GM23338 (cell line): ENCODE measurements at regions not wholly inside any gene's neighbourhood (a gene's known extent, or its start where the extent isn't known, plus 50 kb on each side); places are given as distances from the start of the nearest gene placed in this dataset.

Experiments used
- CREB1 ChIP-seq: fragments of 250-450 bp; sonication (Bioruptor Pico); IDR thresholded peaks from 2 replicates; pipeline ENCODE4 v1.5.0; 2020; ENCODE audit warnings: low read depth, mild to moderate bottlenecking, moderate library complexity
- EZH2 ChIP-seq: fragments of 200-600 bp; sonication (generic); IDR thresholded peaks from one replicate; pipeline ENCODE4 v1.8.0; 2017; ENCODE audit warnings: antibody characterized with exemption, mild to moderate bottlenecking, low read depth; ENCODE audit not compliant: unreplicated experiment
- EZH2phosphoT487 ChIP-seq: fragments of 200-600 bp; sonication (generic); IDR thresholded peaks from one replicate; pipeline ENCODE4 v1.8.1; 2018; ENCODE audit warnings: antibody characterized with exemption; ENCODE audit not compliant: unreplicated experiment
- JUNB ChIP-seq: IDR thresholded peaks from one replicate; pipeline ENCODE4 v1.6.1; 2016; ENCODE audit warnings: antibody characterized with exemption; ENCODE audit not compliant: unreplicated experiment
- NANOG ChIP-seq: IDR thresholded peaks from 2 replicates; pipeline ENCODE4 v1.6.1; 2016; ENCODE audit warnings: antibody characterized with exemption, borderline replicate concordance
- POLR2AphosphoS5 ChIP-seq: IDR thresholded peaks from 2 replicates; pipeline ENCODE4 v1.6.1; 2016; ENCODE audit warnings: antibody characterized with exemption, low read depth
- ZNF331 ChIP-seq: fragments of 250-450 bp; sonication (Bioruptor Pico); IDR thresholded peaks from 2 replicates; pipeline ENCODE4 v1.5.0; 2020; ENCODE audit warnings: low read depth, mild to moderate bottlenecking, moderate library complexity
- TF ChIP-seq, protein P1 (sequence below), 2 experiments: fragments of 200-600 bp in 1 of 2; sonication (generic) in 1 of 2; conservative IDR thresholded peaks; 2 replicates each; pipeline versions ENCODE4 v1.5.1 to v1.6.1; 2016 to 2017; ENCODE audit warnings: antibody characterized with exemption in 2 of 2, low read depth in 2 of 2, mild to moderate bottlenecking in 2 of 2, moderate library complexity in 1 of 2
- TF ChIP-seq, protein P2 (sequence below): IDR thresholded peaks from one replicate; pipeline ENCODE4 v1.6.1; 2018; ENCODE audit warnings: antibody characterized with exemption; ENCODE audit not compliant: unreplicated experiment

DNA sequence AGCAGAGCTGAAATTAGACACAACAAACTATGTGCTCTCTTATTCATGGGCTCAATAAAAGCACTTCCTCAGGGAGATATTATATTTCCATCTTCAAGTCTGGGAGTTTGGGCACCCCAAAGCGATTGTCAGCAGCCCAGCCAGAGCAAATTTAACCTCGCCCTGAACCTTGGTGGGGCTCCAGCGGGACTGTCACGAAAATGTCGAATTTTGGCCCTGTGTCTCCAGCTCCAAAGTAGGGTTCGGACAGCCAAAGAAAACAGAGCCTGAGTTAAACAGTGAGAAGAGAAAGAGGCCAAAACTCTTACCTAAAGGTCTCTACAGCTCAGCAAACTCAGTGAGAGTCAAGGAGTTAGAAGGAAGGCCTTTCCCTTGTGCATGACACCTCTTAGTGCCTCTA lies 432.9 kb downstream of the SPATA31D1 start:
- TF ChIP-seq, protein P1, sequence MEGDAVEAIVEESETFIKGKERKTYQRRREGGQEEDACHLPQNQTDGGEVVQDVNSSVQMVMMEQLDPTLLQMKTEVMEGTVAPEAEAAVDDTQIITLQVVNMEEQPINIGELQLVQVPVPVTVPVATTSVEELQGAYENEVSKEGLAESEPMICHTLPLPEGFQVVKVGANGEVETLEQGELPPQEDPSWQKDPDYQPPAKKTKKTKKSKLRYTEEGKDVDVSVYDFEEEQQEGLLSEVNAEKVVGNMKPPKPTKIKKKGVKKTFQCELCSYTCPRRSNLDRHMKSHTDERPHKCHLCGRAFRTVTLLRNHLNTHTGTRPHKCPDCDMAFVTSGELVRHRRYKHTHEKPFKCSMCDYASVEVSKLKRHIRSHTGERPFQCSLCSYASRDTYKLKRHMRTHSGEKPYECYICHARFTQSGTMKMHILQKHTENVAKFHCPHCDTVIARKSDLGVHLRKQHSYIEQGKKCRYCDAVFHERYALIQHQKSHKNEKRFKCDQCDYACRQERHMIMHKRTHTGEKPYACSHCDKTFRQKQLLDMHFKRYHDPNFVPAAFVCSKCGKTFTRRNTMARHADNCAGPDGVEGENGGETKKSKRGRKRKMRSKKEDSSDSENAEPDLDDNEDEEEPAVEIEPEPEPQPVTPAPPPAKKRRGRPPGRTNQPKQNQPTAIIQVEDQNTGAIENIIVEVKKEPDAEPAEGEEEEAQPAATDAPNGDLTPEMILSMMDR (conservative IDR thresholded peaks at IDR 0.05; ENCODE audit: low read depth in 2 of 2), result no peak
- TF ChIP-seq EZH2phosphoT487 (no peak), EZH2 (no peak), POLR2AphosphoS5 (no peak), CREB1 (CRISPR knock-in tag) (no peak), ZNF331 (CRISPR knock-in tag) (no peak), NANOG (no peak), JUNB (no peak)
- TF ChIP-seq, protein P2, sequence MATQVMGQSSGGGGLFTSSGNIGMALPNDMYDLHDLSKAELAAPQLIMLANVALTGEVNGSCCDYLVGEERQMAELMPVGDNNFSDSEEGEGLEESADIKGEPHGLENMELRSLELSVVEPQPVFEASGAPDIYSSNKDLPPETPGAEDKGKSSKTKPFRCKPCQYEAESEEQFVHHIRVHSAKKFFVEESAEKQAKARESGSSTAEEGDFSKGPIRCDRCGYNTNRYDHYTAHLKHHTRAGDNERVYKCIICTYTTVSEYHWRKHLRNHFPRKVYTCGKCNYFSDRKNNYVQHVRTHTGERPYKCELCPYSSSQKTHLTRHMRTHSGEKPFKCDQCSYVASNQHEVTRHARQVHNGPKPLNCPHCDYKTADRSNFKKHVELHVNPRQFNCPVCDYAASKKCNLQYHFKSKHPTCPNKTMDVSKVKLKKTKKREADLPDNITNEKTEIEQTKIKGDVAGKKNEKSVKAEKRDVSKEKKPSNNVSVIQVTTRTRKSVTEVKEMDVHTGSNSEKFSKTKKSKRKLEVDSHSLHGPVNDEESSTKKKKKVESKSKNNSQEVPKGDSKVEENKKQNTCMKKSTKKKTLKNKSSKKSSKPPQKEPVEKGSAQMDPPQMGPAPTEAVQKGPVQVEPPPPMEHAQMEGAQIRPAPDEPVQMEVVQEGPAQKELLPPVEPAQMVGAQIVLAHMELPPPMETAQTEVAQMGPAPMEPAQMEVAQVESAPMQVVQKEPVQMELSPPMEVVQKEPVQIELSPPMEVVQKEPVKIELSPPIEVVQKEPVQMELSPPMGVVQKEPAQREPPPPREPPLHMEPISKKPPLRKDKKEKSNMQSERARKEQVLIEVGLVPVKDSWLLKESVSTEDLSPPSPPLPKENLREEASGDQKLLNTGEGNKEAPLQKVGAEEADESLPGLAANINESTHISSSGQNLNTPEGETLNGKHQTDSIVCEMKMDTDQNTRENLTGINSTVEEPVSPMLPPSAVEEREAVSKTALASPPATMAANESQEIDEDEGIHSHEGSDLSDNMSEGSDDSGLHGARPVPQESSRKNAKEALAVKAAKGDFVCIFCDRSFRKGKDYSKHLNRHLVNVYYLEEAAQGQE, result no peak
